LNCaP clone FGC (cell line): ENCODE measurements at regions not wholly inside any gene's neighbourhood (a gene's known extent, or its start where the extent isn't known, plus 50 kb on each side); places are given as distances from the start of the nearest gene placed in this dataset.

Experiments used
- DNase-seq: peaks from one replicate; pipeline ENCODE4 v3.0.0-alpha.2; 2011; ENCODE audit warnings: low read depth
- H3K4me3 ChIP-seq: 2 replicates; pipeline ENCODE4 v1.5.1; 2011; ENCODE audit warnings: mild to moderate bottlenecking, low read depth, low read length, control low read depth
- TF ChIP-seq, protein P1 (sequence below): IDR thresholded peaks from 2 replicates; pipeline ENCODE4 v1.5.1; 2012; ENCODE audit warnings: mild to moderate bottlenecking; ENCODE audit not compliant: control insufficient read depth, insufficient read depth; ENCODE audit errors: extremely low read depth

GRCh38 chr10:7507887-7508726, 97.3 kb upstream of the SFMBT2 start:
- DNase-seq, result no peak
- TF ChIP-seq, protein P1, sequence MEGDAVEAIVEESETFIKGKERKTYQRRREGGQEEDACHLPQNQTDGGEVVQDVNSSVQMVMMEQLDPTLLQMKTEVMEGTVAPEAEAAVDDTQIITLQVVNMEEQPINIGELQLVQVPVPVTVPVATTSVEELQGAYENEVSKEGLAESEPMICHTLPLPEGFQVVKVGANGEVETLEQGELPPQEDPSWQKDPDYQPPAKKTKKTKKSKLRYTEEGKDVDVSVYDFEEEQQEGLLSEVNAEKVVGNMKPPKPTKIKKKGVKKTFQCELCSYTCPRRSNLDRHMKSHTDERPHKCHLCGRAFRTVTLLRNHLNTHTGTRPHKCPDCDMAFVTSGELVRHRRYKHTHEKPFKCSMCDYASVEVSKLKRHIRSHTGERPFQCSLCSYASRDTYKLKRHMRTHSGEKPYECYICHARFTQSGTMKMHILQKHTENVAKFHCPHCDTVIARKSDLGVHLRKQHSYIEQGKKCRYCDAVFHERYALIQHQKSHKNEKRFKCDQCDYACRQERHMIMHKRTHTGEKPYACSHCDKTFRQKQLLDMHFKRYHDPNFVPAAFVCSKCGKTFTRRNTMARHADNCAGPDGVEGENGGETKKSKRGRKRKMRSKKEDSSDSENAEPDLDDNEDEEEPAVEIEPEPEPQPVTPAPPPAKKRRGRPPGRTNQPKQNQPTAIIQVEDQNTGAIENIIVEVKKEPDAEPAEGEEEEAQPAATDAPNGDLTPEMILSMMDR, result no peak
- H3K4me3 ChIP-seq, result no peak overlapping the region

DNA sequence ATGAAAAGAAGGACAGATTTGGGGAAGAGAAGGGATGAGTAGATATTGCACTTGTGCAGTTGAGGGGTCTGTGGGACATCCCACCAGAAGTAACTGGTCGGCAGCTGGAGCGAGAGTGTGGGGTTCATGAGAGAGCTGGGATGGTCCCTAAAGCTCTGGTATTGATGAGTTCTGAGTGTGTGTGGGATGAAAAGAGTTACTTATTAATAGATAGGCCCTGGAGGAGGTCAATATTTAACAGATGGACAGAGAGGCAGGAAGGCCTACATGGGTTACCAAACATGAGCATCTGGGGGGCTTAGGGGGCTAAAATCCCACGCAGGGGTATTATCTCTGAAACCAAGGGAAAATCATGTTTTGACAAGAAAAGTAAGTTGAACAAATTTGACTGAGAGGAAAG, 95.7 kb upstream of the SFMBT2 start:
- TF ChIP-seq, protein P1, result no peak
- DNase-seq, result no peak
- no peak overlapping the region for H3K4me3 ChIP-seq

GRCh38 chr10:7505196-7505595, 94.4 kb upstream of the SFMBT2 start:
- H3K4me3 ChIP-seq, result no peak overlapping the region
- TF ChIP-seq, protein P1, result no peak
- DNase-seq, result no peak

GRCh38 chr10:7503190-7503589, 92.4 kb upstream of the SFMBT2 start:
- H3K4me3 ChIP-seq, result no peak overlapping the region
- TF ChIP-seq, protein P1, result no peak
- DNase-seq, result no peak

DNA sequence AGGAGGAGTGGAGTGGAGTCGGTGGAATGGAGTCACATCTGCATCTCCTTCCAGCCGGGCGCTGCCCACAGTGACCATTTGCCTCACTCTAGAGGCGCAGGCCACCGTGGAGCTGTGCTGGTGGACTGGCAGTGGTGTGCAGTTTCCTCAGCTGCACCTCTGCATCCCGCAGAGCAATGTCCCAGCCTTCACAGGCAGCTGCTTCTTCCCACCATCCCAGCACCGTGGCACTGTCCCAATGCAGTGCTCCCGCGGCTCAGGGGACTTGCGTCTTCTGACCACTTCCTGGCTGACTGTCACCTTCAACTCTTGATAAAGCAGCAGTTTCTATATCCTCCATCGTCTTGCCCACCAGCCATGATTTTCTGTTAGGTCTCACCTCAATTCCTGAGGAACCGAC, 90.3 kb upstream of the SFMBT2 start:
- DNase-seq, result no peak
- no peak overlapping the region for H3K4me3 ChIP-seq
- TF ChIP-seq, protein P1, result no peak

DNA sequence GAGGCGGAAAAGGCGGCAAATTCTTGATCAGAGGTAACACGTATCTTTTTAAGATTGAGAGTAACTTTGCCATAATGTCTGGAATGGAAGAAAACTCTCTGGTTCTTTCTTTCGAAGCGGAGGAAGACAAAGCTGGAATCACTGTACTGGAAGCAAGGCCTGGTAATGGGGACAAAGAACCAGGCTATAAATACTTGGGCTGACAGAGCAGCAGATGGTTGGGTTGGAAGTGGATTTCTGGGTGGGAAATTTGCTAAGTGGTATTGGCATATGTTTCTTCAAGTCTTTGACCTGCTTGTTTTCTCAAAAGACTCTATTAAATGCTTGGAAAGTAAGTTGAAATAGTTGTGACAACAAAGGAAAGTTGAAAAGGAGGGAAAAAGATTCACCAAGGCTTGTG, 87.3 kb upstream of the SFMBT2 start:
- TF ChIP-seq, protein P1, result no peak
- no peak for DNase-seq
- H3K4me3 ChIP-seq, result no peak overlapping the region

DNA sequence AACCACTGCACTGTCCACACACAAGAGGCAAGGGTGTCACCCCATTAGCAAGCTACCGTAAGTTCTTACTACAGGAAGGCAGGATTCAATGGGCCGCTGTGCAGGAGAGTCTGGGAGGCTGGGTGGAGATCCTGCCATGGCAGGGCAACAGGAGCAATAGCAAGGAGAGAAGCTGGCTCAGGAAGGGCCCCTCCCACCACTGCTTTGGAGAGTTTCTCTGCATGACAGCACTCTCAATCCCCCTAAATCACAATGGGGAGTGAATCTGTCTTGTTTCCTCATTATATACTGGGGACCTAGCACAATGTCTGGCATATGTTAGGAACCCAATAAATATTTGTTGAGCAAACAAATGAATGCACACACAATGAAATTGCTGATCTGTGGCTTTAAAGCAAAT, 83.2 kb upstream of the SFMBT2 start:
- TF ChIP-seq, protein P1, result no peak
- DNase-seq, result peak; percentile 69
- H3K4me3 ChIP-seq, result no peak overlapping the region
